Small intestine (tissue), 7 donors: ENCODE measurements at regions not wholly inside any gene's neighbourhood (a gene's known extent, or its start where the extent isn't known, plus 50 kb on each side); places are given as distances from the start of the nearest gene placed in this dataset.

Experiments used
- DNase-seq, 2 donors: peaks; one replicate each; pipeline versions ENCODE4 v3.0.0 to v3.0.0-alpha.2; 2013
- FAIRE-seq: peaks from 2 replicates; lab custom pipeline; 2012; peaks lifted over from hg19 to GRCh38; lab: Jason Lieb, UNC
- H3K27ac ChIP-seq, 3 donors: one replicate each; pipeline ENCODE4 v1.5.1; 2013; ENCODE audit warnings: low read length in 2 of 3, mild to moderate bottlenecking in 2 of 3, control low read depth in 1 of 3, inconsistent platforms in 1 of 3, low read depth in 1 of 3, moderate library complexity in 1 of 3
- H3K27me3 ChIP-seq, 3 donors: one replicate each; pipeline ENCODE4 v1.6.1; 2013; ENCODE audit warnings: low read length in 3 of 3, inconsistent platforms in 1 of 3; ENCODE audit not compliant: control insufficient read depth in 3 of 3, insufficient read depth in 3 of 3
- H3K36me3 ChIP-seq, 3 donors: one replicate each; pipeline ENCODE4 v1.6.1; 2013; ENCODE audit warnings: low read length in 3 of 3, inconsistent platforms in 1 of 3, low read depth in 1 of 3, mild to moderate bottlenecking in 1 of 3, moderate library complexity in 1 of 3; ENCODE audit not compliant: control insufficient read depth in 3 of 3, insufficient read depth in 2 of 3
- H3K4me1 ChIP-seq, 3 donors: one replicate each; pipeline ENCODE4 v1.6.1; 2013; ENCODE audit warnings: low read length in 2 of 3, inconsistent platforms in 1 of 3, low read depth in 1 of 3, mild to moderate bottlenecking in 1 of 3, moderate library complexity in 1 of 3; ENCODE audit not compliant: control insufficient read depth in 3 of 3, insufficient read depth in 2 of 3
- H3K4me3 ChIP-seq, 3 donors: one replicate each; pipeline ENCODE4 v1.5.1; 2013; ENCODE audit warnings: low read length in 3 of 3, control low read depth in 1 of 3, inconsistent platforms in 1 of 3, low read depth in 1 of 3, mild to moderate bottlenecking in 1 of 3, moderate library complexity in 1 of 3
- H3K9me3 ChIP-seq, 2 donors: one replicate each; pipeline ENCODE4 v1.6.1; 2013; ENCODE audit warnings: low read depth in 1 of 2, low read length in 1 of 2; ENCODE audit not compliant: control insufficient read depth in 2 of 2, insufficient read depth in 1 of 2
- WGBS, 3 donors: extraction: QIAGEN DNeasy Blood & Tissue Kit; methylation state at CpG; one replicate each; pipeline ENCODE4 v1.1.7; 2013; 5-methylcytosine and 5-hydroxymethylcytosine counted together
- donor health status: healthy with polysubstance abuse.
- donor health status: control.
- donor health status: control.
- donor health status: Bipolar disorder and iron deficiency.
- donor health status: healthy.

GRCh38 chr5:175800656-175801081 is 70.7 kb upstream of the CPLX2 start:
- DNase-seq (no peak), FAIRE-seq (no peak)
- Histone ChIP-seq H3K9me3 (no peaks in the 10 kb centered on the region), H3K4me1 (peaks cover 0 to 5% (median 0%) of the 10 kb centered on the region in 3 donors), H3K27me3 (peaks cover 3 to 21% (median 11%) of the 10 kb centered on the region in 3 donors), H3K27ac (no peak overlapping the region), H3K36me3 (no peaks in the 10 kb centered on the region), H3K4me3 (no peak overlapping the region)
- 50 to 53% (median 52%) methylated on average over 5 of the region's 5 CpGs for WGBS, 3 donors

GRCh38 chr5:175802361-175802760 is 69.0 kb upstream of the CPLX2 start:
- FAIRE-seq = no peak
- 66 to 75% (median 71%) methylated on average over 8 of the region's 8 CpGs for WGBS, 3 donors
- H3K27ac ChIP-seq = no peak overlapping the region
- H3K4me3 ChIP-seq = no peak overlapping the region
- no peak for DNase-seq
- no peaks in the 10 kb centered on the region for H3K9me3 ChIP-seq
- H3K36me3 ChIP-seq = no peaks in the 10 kb centered on the region
- peaks cover 0 to 2% (median 0%) of the 10 kb centered on the region in 3 donors for H3K4me1 ChIP-seq
- H3K27me3 ChIP-seq = peaks cover 2 to 12% (median 5%) of the 10 kb centered on the region in 3 donors

DNA sequence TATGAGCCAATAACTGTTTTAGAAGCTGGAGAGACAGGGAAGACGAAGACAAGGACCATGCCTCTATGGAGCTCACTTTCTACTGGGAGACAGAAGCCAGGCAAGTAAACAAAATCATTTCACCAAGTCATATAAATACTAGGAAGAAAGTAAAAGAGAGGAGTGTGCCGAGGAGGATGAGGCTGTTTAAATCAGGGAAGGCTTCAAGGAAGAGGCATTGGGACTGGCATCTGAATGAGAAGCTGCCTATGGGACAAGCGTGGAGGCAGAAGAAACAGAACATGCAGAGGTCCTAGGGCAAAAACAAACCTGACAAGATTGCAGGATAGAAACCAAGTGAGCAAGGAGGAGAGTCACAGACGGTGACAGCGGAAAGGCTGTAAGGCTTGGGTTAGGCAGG is 68.1 kb upstream of the CPLX2 start:
- DNase-seq (no peak), FAIRE-seq (no peak)
- no peaks in the 10 kb centered on the region for H3K36me3 ChIP-seq
- H3K9me3 ChIP-seq = no peaks in the 10 kb centered on the region
- no peaks in the 10 kb centered on the region for H3K4me1 ChIP-seq
- H3K27ac ChIP-seq = no peak overlapping the region
- WGBS, 3 donors = 68 to 76% (median 72%) methylated on average over 5 of the region's 5 CpGs
- H3K27me3 ChIP-seq = peaks cover 0 to 7% (median 5%) of the 10 kb centered on the region in 3 donors
- no peak overlapping the region for H3K4me3 ChIP-seq

GRCh38 chr5:175803736-175804454 is 67.5 kb upstream of the CPLX2 start:
- peaks cover 0 to 8% (median 0%) of the 10 kb centered on the region in 3 donors for H3K27me3 ChIP-seq
- FAIRE-seq (no peak), DNase-seq (no peak)
- H3K4me3 ChIP-seq = no peak overlapping the region
- WGBS, 3 donors = 60 to 70% (median 68%) methylated on average over 8 of the region's 8 CpGs
- H3K4me1 ChIP-seq = no peaks in the 10 kb centered on the region
- no peaks in the 10 kb centered on the region for H3K9me3 ChIP-seq
- H3K36me3 ChIP-seq = no peaks in the 10 kb centered on the region
- H3K27ac ChIP-seq = no peak overlapping the region

- no peak overlapping the region for H3K4me3 ChIP-seq
- H3K27ac ChIP-seq = no peak overlapping the region
- no peaks in the 10 kb centered on the region for H3K4me1 ChIP-seq
- WGBS, 3 donors = 70 to 74% (median 74%) methylated on average over 12 of the region's 12 CpGs
- no peak for DNase-seq
- no peaks in the 10 kb centered on the region for H3K9me3 ChIP-seq
- no peak for FAIRE-seq
- H3K27me3 ChIP-seq = peaks cover 0 to 10% (median 0%) of the 10 kb centered on the region in 3 donors
- H3K36me3 ChIP-seq = no peaks in the 10 kb centered on the region
Observed at GRCh38 chr5:175805256-175806011, 65.9 kb upstream of the CPLX2 start.

GRCh38 chr5:175808711-175809110 is 62.7 kb upstream of the CPLX2 start:
- H3K36me3 ChIP-seq = no peaks in the 10 kb centered on the region
- 86 to 90% (median 88%) methylated on average over 6 of the region's 6 CpGs for WGBS, 3 donors
- no peak for FAIRE-seq

GRCh38 chr5:175809531-175810121 is 61.8 kb upstream of the CPLX2 start:
- H3K9me3 ChIP-seq = no peaks in the 10 kb centered on the region
- no peak for DNase-seq
- 33 to 42% (median 34%) methylated on average over 14 of the region's 14 CpGs for WGBS, 3 donors
- H3K27me3 ChIP-seq = peaks cover 0 to 5% (median 0%) of the 10 kb centered on the region in 3 donors
- FAIRE-seq = no peak
- H3K4me1 ChIP-seq = no peaks in the 10 kb centered on the region
- no peaks in the 10 kb centered on the region for H3K36me3 ChIP-seq
- H3K4me3 ChIP-seq = no peak overlapping the region
- no peak overlapping the region for H3K27ac ChIP-seq

More at GRCh38 chr5:175808711-175809110, 62.7 kb upstream of the CPLX2 start:
- H3K4me1 ChIP-seq = no peaks in the 10 kb centered on the region
- no peak overlapping the region for H3K27ac ChIP-seq
- no peak for DNase-seq
- no peaks in the 10 kb centered on the region for H3K9me3 ChIP-seq
- H3K27me3 ChIP-seq = peaks cover 0 to 8% (median 0%) of the 10 kb centered on the region in 3 donors
- H3K4me3 ChIP-seq = no peak overlapping the region

GRCh38 chr5:175810457-175810856 is 60.9 kb upstream of the CPLX2 start:
- no peak overlapping the region for H3K27ac ChIP-seq
- DNase-seq = no peak
- H3K9me3 ChIP-seq = no peaks in the 10 kb centered on the region
- WGBS, 3 donors = 67 to 78% (median 71%) methylated on average over 2 of the region's 2 CpGs
- FAIRE-seq = no peak
- H3K4me3 ChIP-seq = no peak overlapping the region
- no peaks in the 10 kb centered on the region for H3K4me1 ChIP-seq
- H3K36me3 ChIP-seq = no peaks in the 10 kb centered on the region
- peaks cover 0 to 5% (median 0%) of the 10 kb centered on the region in 3 donors for H3K27me3 ChIP-seq
